ENCODE measurements at regions not wholly inside any gene's neighbourhood (a gene's known extent, or its start where the extent isn't known, plus 50 kb on each side); places are given as distances from the start of the nearest gene placed in this dataset.

DNA sequence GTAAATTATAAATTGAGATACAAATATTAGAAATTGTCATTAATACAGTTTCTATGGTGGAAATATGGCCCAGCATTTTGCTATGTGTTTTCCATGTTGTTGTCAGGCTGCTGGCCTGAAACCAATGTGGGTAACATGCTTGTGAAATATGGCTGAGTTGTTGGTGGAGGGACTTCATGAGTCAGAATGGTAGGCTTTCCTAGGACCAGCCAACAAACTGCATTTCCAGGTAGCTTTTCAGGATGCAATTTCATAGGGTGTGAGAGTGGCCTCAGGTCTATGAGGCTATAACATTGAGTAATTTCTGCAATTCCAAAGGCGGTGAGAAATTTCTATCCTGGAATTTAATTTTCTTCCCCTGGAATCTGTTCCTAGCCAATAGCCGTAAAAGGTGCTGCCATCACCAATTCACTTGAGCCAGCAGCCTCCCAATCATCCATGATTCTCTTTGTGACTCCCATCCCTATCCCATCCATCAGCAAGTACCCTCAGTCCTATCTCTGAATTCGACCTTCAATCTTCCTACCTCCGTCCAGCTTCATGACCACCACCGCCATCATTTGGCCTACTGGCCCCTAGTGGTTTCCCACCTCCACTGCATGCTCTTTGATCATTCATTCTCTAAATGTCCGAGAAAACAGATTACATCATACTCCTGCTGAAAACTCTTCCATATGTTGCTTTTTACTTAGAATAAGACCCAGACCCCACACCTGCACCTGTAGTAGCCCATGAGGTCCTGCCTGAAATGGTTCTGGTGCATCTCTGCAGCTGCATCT, 276.6 kb upstream of the CFAP20DC start:
- TF ChIP-seq POLR2AphosphoS5 (IDR thresholded peaks at IDR 0.05) (no peak), EZH2 (IDR thresholded peaks at IDR 0.05; ENCODE audit: borderline replicate concordance, insufficient read depth, low read length, poor library complexity, severe bottlenecking) (no peak), MXI1 (conservative IDR thresholded peaks at IDR 0.05; ENCODE audit: poor library complexity, severe bottlenecking) (no peak), EP300 (conservative IDR thresholded peaks at IDR 0.05; ENCODE audit: poor library complexity, severe bottlenecking) (no peak), SMC3 (conservative IDR thresholded peaks at IDR 0.05; ENCODE audit: poor library complexity) (no peak), RAD21 (conservative IDR thresholded peaks at IDR 0.05) (no peak), TAF1 (IDR thresholded peaks at IDR 0.05; ENCODE audit: low read depth) (no peak)
- TF ChIP-seq, protein P1, sequence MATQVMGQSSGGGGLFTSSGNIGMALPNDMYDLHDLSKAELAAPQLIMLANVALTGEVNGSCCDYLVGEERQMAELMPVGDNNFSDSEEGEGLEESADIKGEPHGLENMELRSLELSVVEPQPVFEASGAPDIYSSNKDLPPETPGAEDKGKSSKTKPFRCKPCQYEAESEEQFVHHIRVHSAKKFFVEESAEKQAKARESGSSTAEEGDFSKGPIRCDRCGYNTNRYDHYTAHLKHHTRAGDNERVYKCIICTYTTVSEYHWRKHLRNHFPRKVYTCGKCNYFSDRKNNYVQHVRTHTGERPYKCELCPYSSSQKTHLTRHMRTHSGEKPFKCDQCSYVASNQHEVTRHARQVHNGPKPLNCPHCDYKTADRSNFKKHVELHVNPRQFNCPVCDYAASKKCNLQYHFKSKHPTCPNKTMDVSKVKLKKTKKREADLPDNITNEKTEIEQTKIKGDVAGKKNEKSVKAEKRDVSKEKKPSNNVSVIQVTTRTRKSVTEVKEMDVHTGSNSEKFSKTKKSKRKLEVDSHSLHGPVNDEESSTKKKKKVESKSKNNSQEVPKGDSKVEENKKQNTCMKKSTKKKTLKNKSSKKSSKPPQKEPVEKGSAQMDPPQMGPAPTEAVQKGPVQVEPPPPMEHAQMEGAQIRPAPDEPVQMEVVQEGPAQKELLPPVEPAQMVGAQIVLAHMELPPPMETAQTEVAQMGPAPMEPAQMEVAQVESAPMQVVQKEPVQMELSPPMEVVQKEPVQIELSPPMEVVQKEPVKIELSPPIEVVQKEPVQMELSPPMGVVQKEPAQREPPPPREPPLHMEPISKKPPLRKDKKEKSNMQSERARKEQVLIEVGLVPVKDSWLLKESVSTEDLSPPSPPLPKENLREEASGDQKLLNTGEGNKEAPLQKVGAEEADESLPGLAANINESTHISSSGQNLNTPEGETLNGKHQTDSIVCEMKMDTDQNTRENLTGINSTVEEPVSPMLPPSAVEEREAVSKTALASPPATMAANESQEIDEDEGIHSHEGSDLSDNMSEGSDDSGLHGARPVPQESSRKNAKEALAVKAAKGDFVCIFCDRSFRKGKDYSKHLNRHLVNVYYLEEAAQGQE (IDR thresholded peaks at IDR 0.05; ENCODE audit: borderline replicate concordance) = no peak
- TF ChIP-seq, protein P2, sequence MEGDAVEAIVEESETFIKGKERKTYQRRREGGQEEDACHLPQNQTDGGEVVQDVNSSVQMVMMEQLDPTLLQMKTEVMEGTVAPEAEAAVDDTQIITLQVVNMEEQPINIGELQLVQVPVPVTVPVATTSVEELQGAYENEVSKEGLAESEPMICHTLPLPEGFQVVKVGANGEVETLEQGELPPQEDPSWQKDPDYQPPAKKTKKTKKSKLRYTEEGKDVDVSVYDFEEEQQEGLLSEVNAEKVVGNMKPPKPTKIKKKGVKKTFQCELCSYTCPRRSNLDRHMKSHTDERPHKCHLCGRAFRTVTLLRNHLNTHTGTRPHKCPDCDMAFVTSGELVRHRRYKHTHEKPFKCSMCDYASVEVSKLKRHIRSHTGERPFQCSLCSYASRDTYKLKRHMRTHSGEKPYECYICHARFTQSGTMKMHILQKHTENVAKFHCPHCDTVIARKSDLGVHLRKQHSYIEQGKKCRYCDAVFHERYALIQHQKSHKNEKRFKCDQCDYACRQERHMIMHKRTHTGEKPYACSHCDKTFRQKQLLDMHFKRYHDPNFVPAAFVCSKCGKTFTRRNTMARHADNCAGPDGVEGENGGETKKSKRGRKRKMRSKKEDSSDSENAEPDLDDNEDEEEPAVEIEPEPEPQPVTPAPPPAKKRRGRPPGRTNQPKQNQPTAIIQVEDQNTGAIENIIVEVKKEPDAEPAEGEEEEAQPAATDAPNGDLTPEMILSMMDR (IDR thresholded peaks at IDR 0.05; ENCODE audit: poor library complexity, severe bottlenecking) = no peak
- Histone ChIP-seq H4K20me1 (ENCODE audit: insufficient read depth) (no peaks in the 10 kb centered on the region), H2AFZ (ENCODE audit: low read depth, low read length) (no peak overlapping the region), H3K9me2 (ENCODE audit: insufficient read depth, low read length) (no peaks in the 10 kb centered on the region), H3F3A (ENCODE audit: insufficient read depth, low read length, poor library complexity, severe bottlenecking) (no peaks in the 10 kb centered on the region), H3K4me3 (ENCODE audit: low read length) (no peak overlapping the region), H3K36me3 (ENCODE audit: insufficient read depth, low read length) (no peaks in the 10 kb centered on the region), H3K4me2 (ENCODE audit: low read length) (no peak overlapping the region), H3K9ac (ENCODE audit: low read length) (no peak overlapping the region), H3K9me3 (ENCODE audit: low read length) (no peaks in the 10 kb centered on the region), H3K27me3 (ENCODE audit: insufficient read depth, low read depth, low read length) (no peaks in the 10 kb centered on the region), H3K79me2 (replicated peaks; ENCODE audit: insufficient read depth, low read length) (no peaks in the 10 kb centered on the region), H3K27ac (ENCODE audit: low read length) (no peak overlapping the region)

DNA sequence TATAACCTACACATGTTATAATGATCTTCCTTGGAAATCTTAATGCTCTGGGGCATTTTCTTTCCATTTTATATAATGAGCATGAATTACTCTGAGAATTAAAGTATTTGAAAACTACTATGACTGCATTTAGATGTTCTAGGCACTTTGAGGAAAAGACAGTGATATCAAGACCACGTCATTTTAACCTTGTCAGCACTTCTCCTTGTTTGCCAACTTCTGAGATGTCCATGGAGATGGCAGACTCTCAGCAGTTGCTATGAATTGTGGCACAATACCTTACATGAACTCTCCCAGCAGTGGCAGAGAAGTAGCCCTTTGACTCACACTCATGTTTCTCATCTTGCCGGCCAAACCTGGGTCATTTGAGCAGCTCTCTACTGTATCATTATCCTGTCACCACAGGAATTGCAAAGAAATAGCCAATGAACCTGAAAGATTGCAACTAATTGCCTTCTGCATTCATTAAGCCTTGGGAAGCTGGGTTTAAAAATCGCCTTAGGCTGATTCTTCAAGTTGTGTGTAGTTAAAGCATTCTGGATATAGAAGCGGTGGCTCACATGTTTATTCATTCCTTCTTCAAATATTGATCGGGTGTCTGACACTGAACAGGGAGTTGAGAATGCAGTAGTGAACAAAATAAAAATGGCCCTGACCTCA, 272.2 kb upstream of the CFAP20DC start:
- TF ChIP-seq RAD21 (conservative IDR thresholded peaks at IDR 0.05) = no peak
- TF ChIP-seq EZH2 (IDR thresholded peaks at IDR 0.05; ENCODE audit: borderline replicate concordance, insufficient read depth, low read length, poor library complexity, severe bottlenecking) = no peak
- Histone ChIP-seq H3K4me3 (ENCODE audit: low read length) (no peak overlapping the region), H3F3A (ENCODE audit: insufficient read depth, low read length, poor library complexity, severe bottlenecking) (no peaks in the 10 kb centered on the region)

More for the DNA sequence above, 272.2 kb upstream of the CFAP20DC start:
- H3K9me3 ChIP-seq (ENCODE audit: low read length) = no peaks in the 10 kb centered on the region
- no peak overlapping the region for H3K27ac ChIP-seq (ENCODE audit: low read length)
- no peak overlapping the region for H3K4me2 ChIP-seq (ENCODE audit: low read length)
- H3K27me3 ChIP-seq (ENCODE audit: insufficient read depth, low read depth, low read length) = no peaks in the 10 kb centered on the region
- H3K9me2 ChIP-seq (ENCODE audit: insufficient read depth, low read length) = no peaks in the 10 kb centered on the region
- no peaks in the 10 kb centered on the region for H4K20me1 ChIP-seq (ENCODE audit: insufficient read depth)
- no peak overlapping the region for H2AFZ ChIP-seq (ENCODE audit: low read depth, low read length)
- H3K79me2 ChIP-seq (replicated peaks; ENCODE audit: insufficient read depth, low read length) = no peaks in the 10 kb centered on the region
- no peaks in the 10 kb centered on the region for H3K36me3 ChIP-seq (ENCODE audit: insufficient read depth, low read length)
- H3K9ac ChIP-seq (ENCODE audit: low read length) = no peak overlapping the region

All from neural cell (in vitro differentiated cells).